Middle frontal gyrus (tissue), 1 donor: ENCODE measurements at regions not wholly inside any gene's neighbourhood (a gene's known extent, or its start where the extent isn't known, plus 50 kb on each side); places are given as distances from the start of the nearest gene placed in this dataset.

Experiments used
- DNase-seq: peaks from one replicate; pipeline ENCODE4 v3.0.0-alpha.2; 2015; ENCODE audit warnings: low spot score; ENCODE audit errors: extremely low spot score

- DNase-seq, result no peak
Measured at GRCh38 chr2:42877936-42878335, 85.6 kb upstream of the HAAO start.

GRCh38 chr2:42877511-42877910 lies 85.1 kb upstream of the HAAO start:
- DNase-seq, result no peak

GRCh38 chr2:42876326-42876751 lies 84.0 kb upstream of the HAAO start:
- DNase-seq, result no peak

- no peak for DNase-seq
Measured at GRCh38 chr2:42875880-42876279, 83.5 kb upstream of the HAAO start.

GRCh38 chr2:42874949-42875801 lies 82.8 kb upstream of the HAAO start:
- DNase-seq, result no peak

- DNase-seq, result no peak
Measured at GRCh38 chr2:42872721-42873120, 80.3 kb upstream of the HAAO start.

- DNase-seq, result no peak
Measured at GRCh38 chr2:42871372-42871771, 79.0 kb upstream of the HAAO start.

GRCh38 chr2:42868874-42869273 lies 76.5 kb upstream of the HAAO start:
- no peak for DNase-seq

GRCh38 chr2:42868096-42868495 lies 75.7 kb upstream of the HAAO start:
- DNase-seq, result no peak

GRCh38 chr2:42867093-42868065 lies 75.0 kb upstream of the HAAO start:
- no peak for DNase-seq

GRCh38 chr2:42865884-42866881 lies 73.8 kb upstream of the HAAO start:
- no peak for DNase-seq

GRCh38 chr2:42864641-42865280 lies 72.4 kb upstream of the HAAO start:
- DNase-seq, result no peak

- DNase-seq, result no peak
Measured at GRCh38 chr2:42864222-42864621, 71.8 kb upstream of the HAAO start.

- DNase-seq, result no peak
Measured at GRCh38 chr2:42863751-42864150, 71.4 kb upstream of the HAAO start.

GRCh38 chr2:42863320-42863719 lies 70.9 kb upstream of the HAAO start:
- DNase-seq, result no peak

GRCh38 chr2:42862669-42863185 lies 70.3 kb upstream of the HAAO start:
- DNase-seq, result no peak

- DNase-seq, result no peak
Measured at GRCh38 chr2:42861321-42861720, 68.9 kb upstream of the HAAO start.

GRCh38 chr2:42860319-42861094 lies 68.1 kb upstream of the HAAO start:
- DNase-seq, result no peak

- no peak for DNase-seq
Measured at GRCh38 chr2:42859791-42860190, 67.4 kb upstream of the HAAO start.
